Endothelial cell of hepatic sinusoid (primary cell): ENCODE measurements at regions not wholly inside any gene's neighbourhood (a gene's known extent, or its start where the extent isn't known, plus 50 kb on each side); places are given as distances from the start of the nearest gene placed in this dataset.
"Not testable (repeated sequence)": the region's sequence is repeated elsewhere in the genome, so short reads cannot be mapped to it uniquely, and the experiment has no call there.

Experiments
- in situ Hi-C: cut with HindIII; loops from 2 replicates; pipeline ENCODE4 v1.10.0; 2017; ENCODE audit warnings: low sequenced_read_pairs

DNA sequence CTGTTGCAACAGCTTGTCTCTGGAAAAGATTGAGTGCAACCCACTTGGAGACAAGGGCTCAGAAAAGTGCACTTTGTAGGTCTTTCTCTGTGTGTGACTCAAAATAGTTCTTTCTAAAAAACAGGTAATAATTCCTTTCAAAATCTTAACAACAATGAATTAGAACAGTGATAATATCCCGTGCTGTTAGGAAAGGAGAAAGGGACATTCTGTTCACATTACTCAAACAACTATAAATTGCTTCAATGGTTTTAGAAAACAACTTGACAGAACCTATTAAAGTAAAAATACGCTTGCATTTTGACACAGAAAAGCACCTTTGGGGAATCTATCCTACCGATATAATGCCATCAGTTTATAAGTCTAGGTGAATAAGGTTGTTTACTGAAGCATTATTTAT, 468.1 kb upstream of the DPP6 start:
- in situ Hi-C loops, result no loop called here

DNA sequence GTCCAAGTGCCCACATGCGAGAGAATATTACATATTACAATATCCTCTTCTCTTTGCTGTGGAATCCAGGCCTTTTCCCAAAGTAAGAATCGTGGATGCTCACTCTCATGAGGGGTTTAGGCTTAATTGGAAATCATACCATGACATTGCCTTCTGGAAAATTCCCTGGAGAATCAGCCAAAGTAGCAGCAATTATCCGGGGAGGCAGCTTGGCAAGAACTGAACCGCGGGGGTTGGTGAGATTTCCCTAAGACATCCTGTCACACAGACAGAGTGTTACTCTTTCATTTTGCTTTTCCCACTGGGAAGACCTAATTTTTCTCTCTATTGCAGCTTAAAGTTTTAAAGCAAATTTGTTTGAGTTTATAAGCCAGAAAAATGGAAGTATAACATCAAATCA, 463.6 kb upstream of the DPP6 start:
- in situ Hi-C loops, result no loop called here

DNA sequence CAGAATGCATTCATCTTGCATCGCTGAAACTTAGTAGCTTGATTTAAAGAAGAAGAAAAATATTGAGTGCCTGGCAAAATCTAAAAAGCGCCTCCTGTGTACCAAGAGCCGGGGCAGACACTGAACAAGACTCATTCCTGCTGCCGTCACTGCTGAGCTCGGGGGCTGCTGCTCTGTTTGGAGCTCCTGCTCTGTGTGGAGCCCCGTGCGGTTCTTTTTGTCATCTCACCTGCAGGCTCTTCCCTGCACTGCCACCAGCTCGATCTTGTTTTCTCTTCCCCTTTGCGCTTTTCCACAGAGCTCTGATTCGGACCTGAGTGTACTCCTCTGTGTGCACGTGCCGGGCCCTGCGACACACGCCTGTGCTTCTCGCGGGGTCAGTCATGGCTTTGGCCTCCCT, 462.1 kb upstream of the DPP6 start:
- in situ Hi-C loops, result no loop called here

DNA sequence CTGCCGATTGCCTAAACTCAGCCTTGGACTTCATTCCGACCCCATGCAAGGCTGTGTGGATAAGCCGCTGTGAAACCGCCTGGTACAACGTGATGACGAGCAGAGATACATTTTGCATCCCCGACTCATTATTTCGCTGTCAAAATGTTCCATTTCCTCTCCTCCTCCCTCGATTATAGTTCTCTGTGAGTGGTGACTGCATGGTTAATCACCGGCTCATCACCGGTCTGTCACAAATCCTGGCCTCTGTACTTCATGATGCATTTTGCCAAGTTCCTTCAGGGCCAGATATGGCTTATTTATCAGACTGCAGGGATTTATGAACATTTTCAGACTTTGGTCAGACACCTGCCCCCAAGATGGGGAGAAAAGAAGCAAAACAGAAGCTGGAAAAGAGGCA, 461.6 kb upstream of the DPP6 start:
- in situ Hi-C loops, result no loop called here

DNA sequence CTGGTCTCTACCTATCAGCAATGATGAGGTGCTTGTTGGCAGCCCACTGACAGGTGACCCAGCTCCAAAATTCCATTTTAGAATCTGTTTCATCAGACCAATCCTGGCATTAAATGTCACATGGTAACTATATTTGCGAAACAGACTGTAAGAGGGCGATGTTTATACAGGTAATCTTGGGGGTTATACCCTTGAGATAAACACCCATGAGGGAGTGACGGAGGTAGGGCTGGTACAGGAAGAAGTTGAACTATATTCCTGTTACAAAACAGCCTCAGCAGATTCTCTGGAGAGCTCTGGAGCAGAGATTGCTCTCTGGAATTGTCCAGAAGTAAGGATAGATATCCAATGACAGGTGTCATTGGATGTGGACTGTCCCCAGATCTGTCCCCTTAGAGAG, 444.8 kb upstream of the DPP6 start:
- in situ Hi-C loops, result no loop called here

DNA sequence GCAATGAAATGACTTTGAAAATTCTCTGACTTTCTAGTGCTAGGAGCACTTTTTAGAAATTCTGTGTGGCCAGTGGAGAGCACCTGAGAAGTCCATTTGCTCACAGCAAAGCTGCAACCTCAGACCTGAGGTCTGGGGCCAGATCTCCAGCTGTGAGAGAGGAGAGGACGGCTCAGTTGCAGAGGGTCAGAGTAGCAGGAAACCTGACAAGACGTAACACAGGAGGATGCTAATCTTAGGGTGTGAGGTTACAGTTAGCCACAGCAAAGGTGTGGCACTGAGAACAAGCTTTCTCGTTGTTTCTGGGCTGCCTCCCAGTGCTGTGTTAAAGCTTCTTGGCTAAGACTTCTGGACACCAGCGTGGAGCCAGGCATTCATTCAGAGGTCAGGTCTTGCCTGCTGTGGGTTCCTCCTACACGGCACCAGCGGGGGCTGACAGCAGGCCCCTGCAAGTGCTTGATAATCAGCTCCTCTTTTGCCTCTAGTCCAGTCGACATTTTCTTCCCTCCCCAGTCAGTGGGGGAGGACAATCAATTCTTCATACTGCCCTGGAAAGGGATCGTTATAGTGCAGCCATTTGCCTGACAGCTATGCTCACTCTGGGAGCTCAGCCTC, 435.4 kb upstream of the DPP6 start:
- in situ Hi-C loops, result no loop called here

DNA sequence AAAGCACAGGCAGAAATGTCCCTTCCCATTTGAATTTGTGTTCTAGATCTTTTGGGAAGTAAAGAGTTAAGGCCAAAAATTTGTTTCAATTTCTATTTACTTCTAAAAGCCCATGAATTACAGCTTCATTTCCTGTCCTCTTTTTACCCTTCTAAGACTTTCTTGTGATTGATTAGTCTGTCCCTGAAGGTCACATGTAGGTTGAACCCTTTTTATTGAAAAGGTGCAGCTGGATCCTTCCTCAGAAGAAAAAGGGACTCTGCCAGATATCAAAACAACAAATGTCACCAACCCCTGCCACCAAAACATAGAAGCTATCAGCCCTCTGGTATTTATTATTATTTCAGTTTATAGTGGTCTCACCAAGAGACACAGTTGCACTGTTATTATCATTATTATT, 424.9 kb upstream of the DPP6 start:
- in situ Hi-C loops, result no loop called here

DNA sequence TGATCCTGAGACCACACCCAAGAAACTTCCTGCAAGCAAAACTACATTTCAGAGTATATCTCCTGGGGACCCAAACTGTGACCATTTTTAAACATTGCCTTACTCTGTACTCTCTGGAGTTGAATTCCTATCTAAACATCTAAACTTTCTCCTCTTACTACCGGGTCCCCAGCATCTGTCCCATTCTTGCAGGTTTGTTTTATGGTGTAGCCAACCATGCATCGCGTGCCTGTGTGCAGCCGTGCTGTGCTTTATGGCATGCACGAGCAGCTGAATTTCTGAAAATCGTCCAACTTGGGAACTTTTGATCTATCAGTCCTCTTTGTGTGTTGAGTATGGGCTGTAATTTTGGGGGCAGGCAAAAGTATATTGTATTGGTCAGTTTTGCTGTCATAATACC, 423.8 kb upstream of the DPP6 start:
- in situ Hi-C loops, result no loop called here

DNA sequence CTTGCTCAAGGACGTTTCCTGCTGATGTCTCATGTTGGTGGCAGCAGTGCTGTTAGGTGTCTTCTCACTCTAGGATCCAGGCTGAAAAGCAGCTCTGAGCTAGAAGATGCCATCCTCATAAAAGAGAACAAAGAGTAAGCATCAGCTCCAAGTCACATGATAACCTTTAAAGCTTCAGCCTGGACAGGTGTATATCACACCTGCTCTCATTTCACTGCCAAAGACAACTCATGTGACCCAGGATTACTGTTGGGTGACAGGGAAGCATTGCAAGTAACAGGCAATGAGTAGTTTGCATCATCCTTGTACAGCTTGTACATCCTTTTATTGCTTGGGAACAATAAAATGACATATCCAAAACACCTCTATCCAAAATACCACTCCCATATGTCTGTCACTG, 423.4 kb upstream of the DPP6 start:
- in situ Hi-C loops, result no loop called here

DNA sequence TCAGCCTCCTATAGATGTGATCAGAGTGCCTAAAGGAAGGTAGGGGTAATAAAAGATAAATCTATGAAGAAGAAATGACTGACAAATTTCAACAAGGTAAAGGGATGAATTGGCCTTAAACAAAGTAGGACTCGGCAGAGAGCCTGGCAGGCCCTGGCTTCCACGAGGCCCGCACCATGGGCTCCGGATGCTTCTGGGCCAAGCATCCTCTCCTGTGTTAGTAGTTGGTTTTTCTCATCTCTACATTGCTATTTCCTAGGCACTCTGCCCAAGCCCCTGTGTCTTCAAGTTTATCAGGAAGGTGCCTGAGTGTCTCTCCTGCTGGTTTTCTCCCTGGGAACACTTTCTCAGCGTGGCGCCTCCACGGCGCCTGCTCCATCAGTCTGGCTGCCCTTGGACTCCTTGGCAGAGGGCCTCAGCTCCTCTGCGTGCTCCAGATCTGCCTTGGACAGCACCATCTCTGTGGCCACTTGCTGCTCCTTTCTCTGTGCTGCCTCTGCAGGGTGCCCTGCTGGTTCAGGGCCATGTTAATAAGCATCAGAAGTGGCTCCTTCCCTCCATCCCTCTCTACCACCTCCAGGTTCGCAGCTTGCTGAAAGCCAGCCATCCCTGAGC, 413.3 kb upstream of the DPP6 start:
- in situ Hi-C loops, result no loop called here

DNA sequence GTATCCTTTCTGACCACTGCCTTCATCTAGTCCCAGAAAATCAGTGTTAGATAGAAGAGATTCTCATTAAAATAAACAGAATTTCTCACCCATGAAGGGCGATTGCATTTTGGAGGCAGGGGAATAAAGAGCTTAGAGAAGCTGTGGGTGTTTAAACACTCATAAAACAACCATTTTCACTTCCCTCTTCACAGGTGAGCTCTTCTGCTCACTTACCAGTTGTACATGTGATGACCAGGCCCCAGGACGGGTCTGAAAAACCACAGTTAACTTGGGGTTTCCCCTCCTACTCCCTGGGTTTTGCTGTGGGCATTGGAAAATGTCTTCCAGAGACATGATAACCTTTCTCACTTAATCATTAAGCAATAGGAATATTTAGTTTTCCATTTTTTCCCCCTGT, 411.6 kb upstream of the DPP6 start:
- in situ Hi-C loops, result no loop called here

DNA sequence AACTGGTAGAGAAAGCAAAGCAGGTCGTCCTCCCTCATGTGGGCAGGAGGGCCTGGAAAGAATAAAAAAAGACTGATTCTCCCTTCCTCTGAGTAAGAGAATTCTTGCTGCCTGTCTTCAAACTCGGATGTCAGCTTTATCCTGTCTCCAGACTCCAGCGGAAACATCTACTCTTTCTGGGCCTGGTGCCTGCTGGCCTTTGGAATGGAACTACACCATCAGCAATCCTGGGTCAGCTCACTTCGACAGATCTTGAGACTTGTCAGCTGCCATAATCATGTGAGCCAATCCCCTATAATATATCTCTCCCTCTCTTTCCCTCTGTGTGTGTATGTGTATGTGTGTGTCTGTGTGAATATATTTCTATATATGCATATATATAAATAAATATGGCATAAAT, 411.0 kb upstream of the DPP6 start:
- in situ Hi-C loops, result no loop called here

DNA sequence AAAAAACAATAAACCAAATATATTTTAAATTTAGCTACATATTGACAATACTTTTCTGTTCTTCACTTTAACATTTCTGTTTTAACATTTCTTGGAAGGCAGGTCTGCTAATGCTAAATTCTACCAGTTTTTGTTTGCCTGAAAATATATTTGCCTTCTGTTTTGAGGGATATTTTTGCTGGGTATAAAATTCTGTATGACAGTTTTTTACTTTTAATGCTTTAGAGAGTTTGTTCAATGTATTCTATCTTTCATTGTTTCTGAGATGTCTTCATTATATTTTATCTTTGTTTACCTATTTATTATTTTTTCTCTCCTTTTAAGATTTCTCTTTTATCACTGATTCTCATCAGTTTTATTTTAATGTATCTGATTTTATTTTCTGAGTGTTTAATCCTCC, 409.2 kb upstream of the DPP6 start:
- in situ Hi-C loops, result no loop called here

DNA sequence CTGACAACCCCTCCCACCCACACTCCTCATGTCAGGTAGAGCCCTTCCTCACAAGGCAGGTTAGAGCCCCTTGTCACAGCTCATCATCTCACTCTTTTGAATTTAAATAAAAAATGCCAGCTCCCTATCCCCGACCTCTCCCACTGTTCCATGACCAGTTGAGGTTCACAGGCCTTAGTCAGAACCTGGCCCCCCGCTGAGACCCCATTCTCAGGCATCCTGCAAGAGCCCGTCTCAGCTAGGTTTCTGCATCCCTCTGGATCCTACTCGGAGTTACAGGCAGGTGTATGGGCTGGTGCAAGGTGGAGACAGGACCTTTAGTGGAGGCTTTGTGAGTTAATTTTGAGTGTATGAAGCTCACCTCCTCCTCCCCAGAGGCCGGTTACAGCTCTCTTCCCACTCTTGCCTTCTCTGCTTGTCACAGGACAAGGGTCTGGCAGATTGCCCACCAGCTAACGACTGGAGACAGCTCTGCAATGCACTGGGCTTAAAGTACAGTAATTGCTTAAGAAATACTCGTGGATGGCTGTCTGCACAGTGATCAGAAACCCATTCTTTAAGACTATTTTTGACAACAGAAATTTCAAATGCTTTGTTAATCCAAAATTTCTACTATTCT, 394.9 kb upstream of the DPP6 start:
- in situ Hi-C loops, result no loop called here

DNA sequence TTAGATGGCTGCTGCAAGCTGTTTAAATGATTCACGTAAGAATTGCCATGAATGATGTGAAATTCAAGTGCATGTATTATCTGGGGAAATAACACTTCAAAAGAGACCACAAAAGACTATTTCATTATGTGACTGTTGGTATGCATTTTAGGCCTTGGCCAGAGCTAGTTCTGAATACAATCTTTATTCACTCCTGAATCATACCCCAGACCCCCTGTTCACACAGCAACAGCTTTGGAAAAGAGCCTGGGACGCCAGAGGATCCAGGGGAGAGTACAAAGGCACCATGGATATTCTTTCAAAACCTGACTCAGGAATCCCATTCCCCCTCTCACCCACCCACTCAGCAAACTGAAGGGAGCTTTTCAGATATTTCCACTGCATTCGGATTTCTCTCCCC, 377.1 kb upstream of the DPP6 start:
- in situ Hi-C loops, result no loop called here

DNA sequence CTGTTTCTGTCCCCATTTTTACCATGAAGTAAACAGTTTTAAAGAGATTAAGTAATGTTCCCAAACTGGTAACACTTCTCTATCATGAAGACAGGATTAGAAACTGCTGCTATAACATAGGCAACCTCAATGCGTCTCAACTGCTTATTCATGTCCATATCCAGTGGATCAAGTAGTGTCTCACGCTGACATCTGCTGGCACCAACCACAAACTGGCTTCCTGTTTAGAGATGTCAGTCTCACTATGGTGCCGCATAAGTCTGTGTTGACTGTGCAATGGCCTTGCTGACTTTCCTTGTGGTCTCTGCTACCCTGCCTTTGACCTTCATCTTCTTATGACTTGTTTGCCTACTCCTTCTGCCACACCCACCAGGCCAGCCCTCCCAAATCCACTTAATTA, 369.6 kb upstream of the DPP6 start:
- in situ Hi-C loops, result no loop called here

DNA sequence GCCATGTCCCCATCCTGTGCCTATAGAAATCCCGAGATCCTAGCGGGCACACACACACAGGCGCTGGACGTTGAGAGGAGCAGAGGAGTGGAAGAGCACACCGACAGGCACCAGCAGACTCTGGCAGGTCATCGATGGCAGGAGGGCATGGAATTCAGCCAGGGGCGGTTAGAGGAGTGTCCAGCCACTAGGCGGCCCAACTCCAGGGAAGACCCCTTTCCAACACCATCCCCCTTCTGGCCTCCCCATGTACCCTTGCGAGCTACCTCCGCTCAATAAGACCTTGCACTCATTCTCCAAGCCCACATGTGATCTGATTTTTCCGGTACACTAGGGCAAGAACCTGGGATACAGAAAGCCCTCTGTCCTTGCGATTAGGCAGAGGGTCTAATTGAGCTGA, 356.0 kb upstream of the DPP6 start:
- in situ Hi-C loops, result no loop called here

DNA sequence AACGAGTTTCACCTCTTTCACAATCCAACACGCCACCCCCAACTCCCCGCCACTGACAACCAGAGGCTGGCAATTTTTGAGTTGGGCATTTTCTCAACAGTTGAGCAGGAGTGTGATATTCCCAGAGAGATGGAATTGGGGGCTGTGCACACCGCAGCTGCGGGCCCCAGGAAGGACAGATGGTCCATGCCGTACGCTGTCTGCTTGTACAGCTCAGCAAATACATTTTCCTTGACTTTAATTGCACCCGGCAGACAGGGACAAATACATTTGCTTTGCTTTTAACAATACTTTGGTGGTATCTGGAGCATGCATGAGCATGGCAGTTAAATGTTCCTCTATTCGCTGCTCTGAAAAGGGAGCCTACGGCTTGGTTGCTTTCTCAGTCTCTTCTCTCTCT, 354.2 kb upstream of the DPP6 start:
- in situ Hi-C loops, result no loop called here

DNA sequence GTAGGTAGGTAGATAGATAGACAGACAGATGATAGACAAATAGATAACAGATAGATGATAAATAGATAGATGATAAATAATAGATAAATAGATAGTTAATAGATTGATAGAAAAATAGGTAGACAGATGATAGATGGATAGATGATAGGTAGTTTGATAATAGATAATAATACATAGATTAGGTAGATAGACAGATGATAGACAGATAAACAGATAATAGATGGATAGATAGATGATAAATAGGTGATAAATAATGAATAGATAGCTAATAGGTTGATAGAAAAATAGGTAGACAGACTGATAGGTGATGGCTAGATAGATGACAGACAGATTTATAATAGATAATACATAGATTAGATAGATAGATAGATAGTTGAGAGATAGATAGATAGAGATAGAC, 350.5 kb upstream of the DPP6 start:
- in situ Hi-C loops, result no loop called here

DNA sequence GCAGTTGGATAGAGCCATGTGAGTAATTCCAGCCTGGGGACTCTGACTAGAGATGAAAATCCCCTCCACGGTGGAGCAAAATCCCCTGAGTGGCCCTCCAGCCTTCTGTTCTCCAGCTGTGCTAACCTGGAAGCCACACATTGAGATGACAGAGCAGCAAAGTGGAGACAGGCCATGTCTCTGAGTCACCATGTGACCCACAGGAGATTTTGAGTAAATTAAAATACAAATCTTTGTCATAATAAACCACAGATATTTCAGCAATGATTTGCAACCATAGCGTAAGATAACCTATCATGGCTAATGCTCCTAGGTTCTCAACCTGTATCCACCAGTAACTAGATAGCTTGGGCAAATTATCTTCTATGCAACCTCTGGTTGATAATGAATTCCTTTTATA, 328.3 kb upstream of the DPP6 start:
- in situ Hi-C loops, result not testable (repeated sequence)

DNA sequence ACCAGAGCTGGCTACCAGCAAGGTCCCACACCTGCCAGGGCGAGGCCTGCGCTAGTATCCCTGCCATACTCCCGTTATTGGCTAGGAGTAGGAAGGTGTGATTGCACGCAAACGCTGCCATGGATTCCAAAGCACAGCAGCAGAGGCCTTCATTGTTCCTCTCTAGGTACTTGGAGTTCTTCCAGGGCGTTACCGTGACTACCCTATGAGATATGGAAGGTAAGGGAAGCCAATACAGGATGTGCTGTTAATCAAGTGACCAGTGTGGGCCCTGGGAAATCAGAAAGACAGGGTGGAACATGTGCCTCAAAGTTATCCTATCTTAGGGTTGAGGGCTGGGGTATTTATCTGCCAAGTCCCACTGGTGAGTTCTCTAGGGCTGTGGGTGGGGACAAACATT, 320.7 kb upstream of the DPP6 start:
- in situ Hi-C loops, result not testable (repeated sequence)

DNA sequence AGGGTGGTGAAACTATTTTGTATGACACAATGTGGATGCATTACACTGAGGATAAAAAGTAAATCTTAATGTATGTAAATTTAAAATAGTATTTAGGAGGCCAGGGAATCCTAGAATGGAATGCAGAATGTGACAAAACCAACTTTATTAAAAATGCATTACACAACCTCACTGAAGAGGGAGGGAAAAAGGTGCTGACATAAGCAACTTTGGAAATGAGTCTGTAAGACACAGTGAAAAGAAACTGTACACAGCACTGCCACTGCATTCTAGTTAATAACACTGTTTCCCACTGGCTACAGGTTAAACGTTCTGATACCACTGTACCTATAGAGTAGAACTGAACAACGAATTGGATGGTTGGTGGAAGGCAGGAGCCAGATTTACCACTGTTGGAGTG, 308.8 kb upstream of the DPP6 start:
- in situ Hi-C loops, result not testable (repeated sequence)

DNA sequence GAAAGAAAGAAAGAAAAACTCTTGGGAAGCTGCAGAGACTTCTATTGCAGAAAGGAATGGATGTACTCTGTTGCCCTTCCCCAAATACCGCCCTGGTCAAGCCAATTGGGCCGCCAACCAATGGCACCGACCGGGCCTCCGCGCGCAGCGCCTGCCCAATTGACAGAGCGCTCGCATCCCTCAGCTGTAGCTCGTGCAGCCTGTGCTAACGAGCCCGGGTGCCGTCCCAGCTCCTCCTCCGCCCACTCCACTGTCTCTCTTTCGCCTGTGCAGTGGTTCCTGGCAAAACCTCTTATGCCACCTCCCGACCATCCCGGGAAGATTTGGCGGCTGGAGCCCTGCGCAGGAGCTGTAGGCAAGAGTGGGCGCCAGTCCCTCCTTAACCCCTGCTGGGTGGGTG, 304.2 kb upstream of the DPP6 start:
- in situ Hi-C loops, result not testable (repeated sequence)
